H1 (cell line): ENCODE measurements at regions not wholly inside any gene's neighbourhood (a gene's known extent, or its start where the extent isn't known, plus 50 kb on each side); places are given as distances from the start of the nearest gene placed in this dataset.

Source experiments
- CBX5 ChIP-seq: fragments of 300-800, 300-1000 bp; sonication (generic); IDR thresholded peaks from 2 replicates; pipeline ENCODE4 v1.7.1; 2016; ENCODE audit warnings: antibody characterized with exemption, low read length, low read depth
- SRF ChIP-seq: IDR thresholded peaks from 2 replicates; pipeline ENCODE4 v1.6.1; 2011; ENCODE audit warnings: mild to moderate bottlenecking, low read depth, low read length, moderate library complexity
- TAF1 ChIP-seq: IDR thresholded peaks from 2 replicates; pipeline ENCODE4 v1.6.1; 2011; ENCODE audit warnings: mild to moderate bottlenecking, low read depth, low read length

DNA sequence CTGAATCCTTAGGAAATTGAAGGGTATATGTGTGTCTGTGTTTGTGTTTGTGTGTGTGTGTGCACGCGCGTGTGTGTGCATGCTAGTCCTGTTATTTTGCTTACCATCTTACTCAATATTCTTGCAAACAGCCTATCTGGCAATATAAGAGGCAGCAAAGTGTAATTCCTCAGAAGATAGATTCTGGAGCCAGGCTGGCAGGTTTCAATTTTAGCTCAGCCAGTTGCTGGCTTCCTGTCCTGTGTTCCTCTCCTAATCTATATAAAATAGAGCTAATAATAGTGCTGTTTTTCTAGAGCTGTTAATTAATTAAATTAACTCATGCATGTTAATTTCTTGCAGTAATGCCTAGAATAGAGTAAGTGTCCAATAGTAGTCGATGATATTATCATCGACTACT, 256.2 kb downstream of the PIK3C3 start (continued):
- TF ChIP-seq TAF1 (no peak), CBX5 (no peak), SRF (no peak)
